ENCODE measurements at regions not wholly inside any gene's neighbourhood (a gene's known extent, or its start where the extent isn't known, plus 50 kb on each side); places are given as distances from the start of the nearest gene placed in this dataset.

DNA sequence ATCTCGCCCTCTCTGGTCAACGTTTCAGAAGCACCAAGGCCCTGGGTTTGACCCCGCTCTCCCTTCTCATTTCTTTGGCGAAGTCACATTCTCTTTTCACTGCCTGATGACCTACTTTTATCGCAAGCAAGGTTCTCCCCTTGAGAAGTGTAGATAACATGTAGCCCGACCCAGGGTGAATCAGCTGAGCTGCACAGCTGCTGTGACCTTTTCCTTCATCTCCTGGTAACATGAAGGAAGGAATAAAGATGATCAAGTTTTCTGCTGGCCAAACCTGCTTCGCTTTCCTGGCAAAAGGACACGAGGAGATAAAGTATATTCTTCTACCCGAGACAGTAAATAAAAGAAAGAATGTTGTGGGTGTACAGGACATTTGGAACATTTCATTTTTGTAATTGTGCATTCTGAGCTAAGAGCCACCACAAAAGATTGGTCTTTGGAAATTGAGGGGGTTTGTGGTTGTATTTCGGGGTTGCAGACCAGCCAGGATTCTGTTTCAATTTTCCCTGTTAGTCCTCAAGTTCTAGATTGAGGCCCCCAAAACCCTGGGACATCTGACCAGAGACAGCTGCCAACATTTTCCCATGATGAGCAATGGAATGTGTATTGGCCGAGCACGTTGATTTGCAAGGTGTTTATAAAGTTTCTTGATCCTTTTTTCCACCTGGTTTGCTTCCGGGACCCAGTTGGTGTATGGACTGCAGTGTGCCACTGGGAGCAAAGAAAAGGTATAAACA is 155.1 kb upstream of the ZNF462 start:
- no peaks in the 10 kb centered on the region for H3K27me3 ChIP-seq (ENCODE audit: control insufficient read depth, insufficient read depth, low read length)
- H3K4me3 ChIP-seq (ENCODE audit: low read depth, low read length): no peak overlapping the region
- H3K36me3 ChIP-seq (ENCODE audit: control insufficient read depth, insufficient read depth, low read length): no peaks in the 10 kb centered on the region
- no peak overlapping the region for H3K9ac ChIP-seq (ENCODE audit: low read length)
- no peaks in the 10 kb centered on the region for H3K4me1 ChIP-seq (ENCODE audit: control insufficient read depth, insufficient read depth, low read length)
- H3K9me3 ChIP-seq (ENCODE audit: control insufficient read depth, insufficient read depth, low read depth, low read length): peaks cover 6% of the 10 kb centered on the region; the same call in 1 of the 2 replicates
- H3K27ac ChIP-seq (ENCODE audit: low read depth, low read length): no peak overlapping the region

- H3K27ac ChIP-seq (ENCODE audit: low read depth, low read length): no peak overlapping the region
- H3K4me1 ChIP-seq (ENCODE audit: control insufficient read depth, insufficient read depth, low read length): no peaks in the 10 kb centered on the region
- H3K9me3 ChIP-seq (ENCODE audit: control insufficient read depth, insufficient read depth, low read depth, low read length): peaks cover 6% of the 10 kb centered on the region; the same call in 1 of the 2 replicates
- H3K9ac ChIP-seq (ENCODE audit: low read length): no peak overlapping the region
- H3K36me3 ChIP-seq (ENCODE audit: control insufficient read depth, insufficient read depth, low read length): no peaks in the 10 kb centered on the region
- H3K27me3 ChIP-seq (ENCODE audit: control insufficient read depth, insufficient read depth, low read length): no peaks in the 10 kb centered on the region
- H3K4me3 ChIP-seq (ENCODE audit: low read depth, low read length): no peak overlapping the region
Observed at GRCh38 chr9:106708475-106709146, 154.4 kb upstream of the ZNF462 start.

GRCh38 chr9:106712279-106712678 is 150.7 kb upstream of the ZNF462 start:
- no peak overlapping the region for H3K27ac ChIP-seq (ENCODE audit: low read depth, low read length)
- no peaks in the 10 kb centered on the region for H3K27me3 ChIP-seq (ENCODE audit: control insufficient read depth, insufficient read depth, low read length)
- H3K9me3 ChIP-seq (ENCODE audit: control insufficient read depth, insufficient read depth, low read depth, low read length): no peaks in the 10 kb centered on the region
- no peaks in the 10 kb centered on the region for H3K36me3 ChIP-seq (ENCODE audit: control insufficient read depth, insufficient read depth, low read length)
- no peaks in the 10 kb centered on the region for H3K4me1 ChIP-seq (ENCODE audit: control insufficient read depth, insufficient read depth, low read length)
- H3K4me3 ChIP-seq (ENCODE audit: low read depth, low read length): no peak overlapping the region
- H3K9ac ChIP-seq (ENCODE audit: low read length): no peak overlapping the region

DNA sequence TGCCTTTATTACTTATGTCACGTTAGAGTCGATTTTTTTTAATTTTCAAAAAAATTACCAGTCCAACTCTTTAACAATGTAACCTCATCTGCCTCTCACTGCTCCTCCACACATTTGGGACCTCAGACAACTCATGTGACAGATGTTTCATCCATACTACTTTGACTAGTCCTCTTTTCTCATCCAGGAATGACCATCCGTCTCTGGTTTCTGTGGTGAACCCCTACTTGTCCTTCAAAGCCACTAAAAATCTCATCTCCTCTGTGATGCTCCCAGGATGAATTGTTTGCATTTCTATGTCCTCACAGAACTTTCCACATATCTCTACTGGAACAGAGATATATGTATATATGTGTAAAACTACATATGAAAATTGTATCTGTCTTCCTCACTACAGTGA is 149.8 kb upstream of the ZNF462 start:
- Histone ChIP-seq H3K27me3 (ENCODE audit: control insufficient read depth, insufficient read depth, low read length) (no peaks in the 10 kb centered on the region), H3K9me3 (ENCODE audit: control insufficient read depth, insufficient read depth, low read depth, low read length) (no peaks in the 10 kb centered on the region)

DNA sequence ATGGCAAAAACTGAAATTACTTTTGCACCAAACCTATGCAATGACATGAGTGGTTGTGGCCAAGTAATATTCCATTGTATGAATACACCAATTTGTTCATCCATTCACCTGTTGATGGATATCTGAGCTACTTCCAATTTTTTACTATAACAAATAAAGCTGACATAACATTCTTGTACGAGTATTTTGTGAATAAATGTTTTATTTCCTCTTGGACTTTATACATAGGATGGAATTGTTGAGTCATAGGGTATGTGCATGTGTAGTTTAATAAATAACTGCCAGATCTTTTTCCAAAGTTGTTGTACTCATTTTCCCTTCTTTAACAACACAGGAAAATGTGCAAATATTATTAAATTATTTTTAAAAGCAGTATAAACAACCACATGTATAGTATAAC is 146.1 kb upstream of the ZNF462 start:
- Histone ChIP-seq H3K36me3 (ENCODE audit: control insufficient read depth, insufficient read depth, low read length) (no peaks in the 10 kb centered on the region), H3K9ac (ENCODE audit: low read length) (no peak overlapping the region), H3K4me3 (ENCODE audit: low read depth, low read length) (no peak overlapping the region), H3K27me3 (ENCODE audit: control insufficient read depth, insufficient read depth, low read length) (no peaks in the 10 kb centered on the region), H3K4me1 (ENCODE audit: control insufficient read depth, insufficient read depth, low read length) (peaks cover 4% of the 10 kb centered on the region), H3K9me3 (ENCODE audit: control insufficient read depth, insufficient read depth, low read depth, low read length) (no peaks in the 10 kb centered on the region), H3K27ac (ENCODE audit: low read depth, low read length) (no peak overlapping the region)

More for the DNA sequence above, 149.8 kb upstream of the ZNF462 start:
- Histone ChIP-seq H3K4me3 (ENCODE audit: low read depth, low read length) (no peak overlapping the region), H3K9ac (ENCODE audit: low read length) (no peak overlapping the region), H3K4me1 (ENCODE audit: control insufficient read depth, insufficient read depth, low read length) (no peaks in the 10 kb centered on the region), H3K27ac (ENCODE audit: low read depth, low read length) (no peak overlapping the region), H3K36me3 (ENCODE audit: control insufficient read depth, insufficient read depth, low read length) (no peaks in the 10 kb centered on the region)

DNA sequence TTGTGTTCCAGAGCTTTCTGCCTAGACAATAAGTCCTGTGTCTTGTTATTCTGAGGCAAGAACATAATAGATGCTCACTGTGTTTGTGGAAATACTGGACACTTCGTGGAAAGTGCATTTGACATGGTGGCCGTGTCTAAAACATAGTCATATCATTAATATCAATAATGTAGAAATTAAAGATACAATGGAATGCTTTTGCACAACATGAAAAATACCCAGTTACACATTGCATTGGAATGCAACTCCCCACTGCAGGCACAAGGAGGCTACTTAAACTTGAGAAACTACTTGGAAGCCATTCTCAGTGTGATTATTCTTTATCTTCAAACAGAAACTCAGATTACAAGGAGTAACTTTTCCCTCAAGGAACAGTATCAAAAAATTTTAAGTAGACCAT is 145.3 kb upstream of the ZNF462 start:
- no peak overlapping the region for H3K27ac ChIP-seq (ENCODE audit: low read depth, low read length)

DNA sequence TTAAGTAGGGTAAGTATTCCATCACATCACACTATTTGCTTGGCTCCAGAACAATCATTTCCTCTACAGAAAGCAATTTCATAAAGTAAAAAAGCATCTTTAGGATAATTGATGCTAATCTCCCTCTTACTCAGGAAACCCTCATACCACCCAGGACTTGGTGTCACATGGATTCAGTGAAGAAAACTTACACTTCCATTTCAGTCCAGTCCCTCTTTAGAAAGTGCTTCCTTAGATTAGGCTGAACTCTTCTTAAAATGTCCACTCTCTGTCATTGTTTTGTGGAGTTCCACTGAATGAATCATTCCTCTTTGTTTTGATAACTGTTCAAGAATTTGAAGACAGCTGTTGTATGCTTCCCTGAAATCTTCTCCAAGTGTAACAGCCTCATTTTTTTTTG is 144.0 kb upstream of the ZNF462 start:
- Histone ChIP-seq H3K9me3 (ENCODE audit: control insufficient read depth, insufficient read depth, low read depth, low read length) (no peaks in the 10 kb centered on the region), H3K27ac (ENCODE audit: low read depth, low read length) (no peak overlapping the region), H3K4me1 (ENCODE audit: control insufficient read depth, insufficient read depth, low read length) (peaks cover 14% of the 10 kb centered on the region), H3K27me3 (ENCODE audit: control insufficient read depth, insufficient read depth, low read length) (no peaks in the 10 kb centered on the region), H3K36me3 (ENCODE audit: control insufficient read depth, insufficient read depth, low read length) (no peaks in the 10 kb centered on the region), H3K4me3 (ENCODE audit: low read depth, low read length) (no peak overlapping the region), H3K9ac (ENCODE audit: low read length) (no peak overlapping the region)

More for the DNA sequence above, 145.3 kb upstream of the ZNF462 start:
- Histone ChIP-seq H3K9ac (ENCODE audit: low read length) (no peak overlapping the region), H3K4me3 (ENCODE audit: low read depth, low read length) (no peak overlapping the region), H3K9me3 (ENCODE audit: control insufficient read depth, insufficient read depth, low read depth, low read length) (no peaks in the 10 kb centered on the region), H3K36me3 (ENCODE audit: control insufficient read depth, insufficient read depth, low read length) (no peaks in the 10 kb centered on the region), H3K4me1 (ENCODE audit: control insufficient read depth, insufficient read depth, low read length) (peaks cover 13% of the 10 kb centered on the region), H3K27me3 (ENCODE audit: control insufficient read depth, insufficient read depth, low read length) (no peaks in the 10 kb centered on the region)

GRCh38 chr9:106722051-106722753 is 140.8 kb upstream of the ZNF462 start:
- peaks cover 14% of the 10 kb centered on the region for H3K4me1 ChIP-seq (ENCODE audit: control insufficient read depth, insufficient read depth, low read length)
- no peaks in the 10 kb centered on the region for H3K36me3 ChIP-seq (ENCODE audit: control insufficient read depth, insufficient read depth, low read length)
- H3K27me3 ChIP-seq (ENCODE audit: control insufficient read depth, insufficient read depth, low read length): no peaks in the 10 kb centered on the region
- no peak overlapping the region for H3K27ac ChIP-seq (ENCODE audit: low read depth, low read length)
- H3K9ac ChIP-seq (ENCODE audit: low read length): no peak overlapping the region
- no peak overlapping the region for H3K4me3 ChIP-seq (ENCODE audit: low read depth, low read length)
- H3K9me3 ChIP-seq (ENCODE audit: control insufficient read depth, insufficient read depth, low read depth, low read length): no peaks in the 10 kb centered on the region

DNA sequence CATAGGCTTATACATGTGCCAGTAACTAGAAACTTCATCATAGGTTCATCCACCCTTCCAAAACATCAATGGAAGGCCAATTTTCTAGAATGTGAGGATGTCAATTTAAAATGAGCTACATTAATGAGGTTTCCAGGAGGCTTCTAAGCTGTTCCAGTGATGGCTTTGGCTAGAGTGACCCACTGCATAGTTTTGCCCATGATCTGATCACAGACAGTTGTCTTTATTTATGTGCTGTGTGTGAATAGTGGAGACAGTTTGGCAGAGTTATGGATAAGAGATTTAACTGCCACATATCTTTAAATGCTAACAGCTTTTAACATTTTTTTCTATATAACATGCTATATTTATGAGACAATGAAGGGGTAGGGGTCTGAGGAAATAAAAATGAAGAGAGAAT is 139.0 kb upstream of the ZNF462 start:
- Histone ChIP-seq H3K27ac (ENCODE audit: low read depth, low read length) (no peak overlapping the region), H3K36me3 (ENCODE audit: control insufficient read depth, insufficient read depth, low read length) (no peaks in the 10 kb centered on the region), H3K27me3 (ENCODE audit: control insufficient read depth, insufficient read depth, low read length) (no peaks in the 10 kb centered on the region), H3K9me3 (ENCODE audit: control insufficient read depth, insufficient read depth, low read depth, low read length) (no peaks in the 10 kb centered on the region), H3K9ac (ENCODE audit: low read length) (no peak overlapping the region), H3K4me1 (ENCODE audit: control insufficient read depth, insufficient read depth, low read length) (peaks cover 14% of the 10 kb centered on the region), H3K4me3 (ENCODE audit: low read depth, low read length) (no peak overlapping the region)

DNA sequence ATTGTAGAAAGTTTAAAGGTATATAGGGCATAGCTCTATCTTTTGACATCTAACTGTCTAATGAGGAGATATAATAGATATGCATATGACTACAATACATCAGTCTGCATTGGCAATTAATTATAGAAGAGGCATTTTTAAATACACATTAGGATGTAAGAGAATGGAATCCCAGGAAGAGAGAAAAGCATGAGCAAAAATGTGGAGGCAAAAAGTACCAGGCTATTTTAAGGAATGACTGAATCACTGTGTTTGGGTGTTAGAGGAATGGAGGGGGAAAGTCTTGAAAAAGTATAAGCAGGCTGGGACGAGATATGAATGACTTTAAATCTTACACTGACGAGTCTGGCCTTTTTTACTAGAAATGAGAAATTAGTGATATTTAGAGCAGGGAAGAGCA is 138.4 kb upstream of the ZNF462 start:
- H3K27ac ChIP-seq (ENCODE audit: low read depth, low read length): no peak overlapping the region
- no peaks in the 10 kb centered on the region for H3K27me3 ChIP-seq (ENCODE audit: control insufficient read depth, insufficient read depth, low read length)
- H3K4me1 ChIP-seq (ENCODE audit: control insufficient read depth, insufficient read depth, low read length): peaks cover 14% of the 10 kb centered on the region
- H3K4me3 ChIP-seq (ENCODE audit: low read depth, low read length): no peak overlapping the region
- H3K9me3 ChIP-seq (ENCODE audit: control insufficient read depth, insufficient read depth, low read depth, low read length): no peaks in the 10 kb centered on the region
- no peaks in the 10 kb centered on the region for H3K36me3 ChIP-seq (ENCODE audit: control insufficient read depth, insufficient read depth, low read length)
- no peak overlapping the region for H3K9ac ChIP-seq (ENCODE audit: low read length)
